ENCODE measurements at regions not wholly inside any gene's neighbourhood (a gene's known extent, or its start where the extent isn't known, plus 50 kb on each side); places are given as distances from the start of the nearest gene placed in this dataset.

DNA sequence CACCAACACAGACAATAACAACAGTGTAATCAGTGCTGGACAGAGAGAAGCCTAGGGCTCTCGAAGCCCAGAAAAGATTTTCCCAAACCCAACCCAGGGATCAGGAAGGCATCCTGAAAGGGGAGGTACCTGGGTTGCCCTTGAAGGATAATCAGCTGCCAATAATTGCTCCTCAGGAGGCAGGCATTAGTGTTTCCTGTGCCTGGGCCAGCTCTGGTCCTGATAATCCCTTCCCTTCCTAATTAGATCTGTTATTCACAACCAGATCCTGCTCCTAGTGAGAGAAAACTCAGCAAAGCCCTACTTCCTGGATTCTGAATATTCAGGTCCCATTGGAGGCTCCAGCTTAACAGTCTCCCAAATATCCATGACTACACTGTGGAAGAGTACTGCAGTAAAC, 117.4 kb downstream of the DMRTA2 start:
- in situ Hi-C loops (cut with MboI) = no loop called here
- Histone ChIP-seq H2AFZ (ENCODE audit: control insufficient read depth, low read depth, low read length) (no peak overlapping the region), H3K9me3 (replicated peaks; ENCODE audit: control insufficient read depth, insufficient read depth, low read length) (no peaks in the 10 kb centered on the region), H4K20me1 (ENCODE audit: control insufficient read depth, insufficient read depth) (no peaks in the 10 kb centered on the region), H3K4me3 (no peak overlapping the region), H3K79me2 (ENCODE audit: control insufficient read depth, insufficient read depth, low read length) (no peaks in the 10 kb centered on the region), H3K9ac (ENCODE audit: control insufficient read depth, insufficient read depth, low read length) (no peak overlapping the region), H3K4me1 (ENCODE audit: control insufficient read depth, insufficient read depth, low read length) (no peaks in the 10 kb centered on the region), H3K27ac (ENCODE audit: control insufficient read depth, insufficient read depth) (no peak overlapping the region), H3K4me2 (ENCODE audit: control insufficient read depth, insufficient read depth) (no peak overlapping the region), H3K36me3 (ENCODE audit: control insufficient read depth in 2 of 2, insufficient read depth in 2 of 2, low read length in 1 of 2) (no peaks in the 10 kb centered on the region), H3K27me3 (replicated peaks in 1 of 2; ENCODE audit: control insufficient read depth in 2 of 2, insufficient read depth in 2 of 2, low read length in 1 of 2) (no peaks in the 10 kb centered on the region)
- SMC1A ChIA-PET (ENCODE audit: uncharacterized antibody, unreplicated experiment) = no interaction called here
- FAIRE-seq = no peak
- CTCF ChIA-PET = no interaction called here
- 0% methylated on average over 1 of the region's 1 CpG for WGBS (ENCODE audit: insufficient coverage, insufficient replicate concordance, low lambda C conversion rate, missing lambda C conversion rate)
- BruUV-seq (replicated peaks) = no TSS peak
- POLR2A ChIA-PET = no interaction called here
- intact Hi-C loops (cut with micrococcal nuclease; ENCODE audit: unreplicated experiment) = no loop called here
- no peak for DNase-seq (ENCODE audit: low read depth, low spot score)
- RAD21 ChIA-PET (ENCODE audit: unreplicated experiment) = no interaction called here
- ATAC-seq = no peak
- TF ChIP-seq NRF1 (conservative IDR thresholded peaks at IDR 0.05; ENCODE audit: low read depth, low read length) (no peak), CBFB (IDR thresholded peaks at IDR 0.05; ENCODE audit: low read depth) (no peak), HDAC6 (IDR thresholded peaks at IDR 0.05; ENCODE audit: unreplicated experiment) (no peak), ZNF24 (IDR thresholded peaks at IDR 0.05) (no peak), SREBF2 (IDR thresholded peaks at IDR 0.05; ENCODE audit: low read length) (no peak), TARDBP (IDR thresholded peaks at IDR 0.05; ENCODE audit: borderline replicate concordance) (no peak), ZNF217 (IDR thresholded peaks at IDR 0.05) (no peak), RUNX3 (IDR thresholded peaks at IDR 0.05; ENCODE audit: low read length) (no peak), ZBED1 (IDR thresholded peaks at IDR 0.05; ENCODE audit: borderline replicate concordance) (no peak), ZZZ3 (IDR thresholded peaks at IDR 0.05; ENCODE audit: control insufficient read depth, insufficient read length, low read depth) (no peak), ZSCAN29 (IDR thresholded peaks at IDR 0.05) (no peak), GATAD2B (conservative IDR thresholded peaks at IDR 0.05; ENCODE audit: low read depth) (no peak)
- TF ChIP-seq, protein P1, sequence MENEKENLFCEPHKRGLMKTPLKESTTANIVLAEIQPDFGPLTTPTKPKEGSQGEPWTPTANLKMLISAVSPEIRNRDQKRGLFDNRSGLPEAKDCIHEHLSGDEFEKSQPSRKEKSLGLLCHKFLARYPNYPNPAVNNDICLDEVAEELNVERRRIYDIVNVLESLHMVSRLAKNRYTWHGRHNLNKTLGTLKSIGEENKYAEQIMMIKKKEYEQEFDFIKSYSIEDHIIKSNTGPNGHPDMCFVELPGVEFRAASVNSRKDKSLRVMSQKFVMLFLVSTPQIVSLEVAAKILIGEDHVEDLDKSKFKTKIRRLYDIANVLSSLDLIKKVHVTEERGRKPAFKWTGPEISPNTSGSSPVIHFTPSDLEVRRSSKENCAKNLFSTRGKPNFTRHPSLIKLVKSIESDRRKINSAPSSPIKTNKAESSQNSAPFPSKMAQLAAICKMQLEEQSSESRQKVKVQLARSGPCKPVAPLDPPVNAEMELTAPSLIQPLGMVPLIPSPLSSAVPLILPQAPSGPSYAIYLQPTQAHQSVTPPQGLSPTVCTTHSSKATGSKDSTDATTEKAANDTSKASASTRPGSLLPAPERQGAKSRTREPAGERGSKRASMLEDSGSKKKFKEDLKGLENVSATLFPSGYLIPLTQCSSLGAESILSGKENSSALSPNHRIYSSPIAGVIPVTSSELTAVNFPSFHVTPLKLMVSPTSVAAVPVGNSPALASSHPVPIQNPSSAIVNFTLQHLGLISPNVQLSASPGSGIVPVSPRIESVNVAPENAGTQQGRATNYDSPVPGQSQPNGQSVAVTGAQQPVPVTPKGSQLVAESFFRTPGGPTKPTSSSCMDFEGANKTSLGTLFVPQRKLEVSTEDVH (IDR thresholded peaks at IDR 0.05; ENCODE audit: low read depth, partially characterized antibody) = no peak
- TF ChIP-seq, protein P2, sequence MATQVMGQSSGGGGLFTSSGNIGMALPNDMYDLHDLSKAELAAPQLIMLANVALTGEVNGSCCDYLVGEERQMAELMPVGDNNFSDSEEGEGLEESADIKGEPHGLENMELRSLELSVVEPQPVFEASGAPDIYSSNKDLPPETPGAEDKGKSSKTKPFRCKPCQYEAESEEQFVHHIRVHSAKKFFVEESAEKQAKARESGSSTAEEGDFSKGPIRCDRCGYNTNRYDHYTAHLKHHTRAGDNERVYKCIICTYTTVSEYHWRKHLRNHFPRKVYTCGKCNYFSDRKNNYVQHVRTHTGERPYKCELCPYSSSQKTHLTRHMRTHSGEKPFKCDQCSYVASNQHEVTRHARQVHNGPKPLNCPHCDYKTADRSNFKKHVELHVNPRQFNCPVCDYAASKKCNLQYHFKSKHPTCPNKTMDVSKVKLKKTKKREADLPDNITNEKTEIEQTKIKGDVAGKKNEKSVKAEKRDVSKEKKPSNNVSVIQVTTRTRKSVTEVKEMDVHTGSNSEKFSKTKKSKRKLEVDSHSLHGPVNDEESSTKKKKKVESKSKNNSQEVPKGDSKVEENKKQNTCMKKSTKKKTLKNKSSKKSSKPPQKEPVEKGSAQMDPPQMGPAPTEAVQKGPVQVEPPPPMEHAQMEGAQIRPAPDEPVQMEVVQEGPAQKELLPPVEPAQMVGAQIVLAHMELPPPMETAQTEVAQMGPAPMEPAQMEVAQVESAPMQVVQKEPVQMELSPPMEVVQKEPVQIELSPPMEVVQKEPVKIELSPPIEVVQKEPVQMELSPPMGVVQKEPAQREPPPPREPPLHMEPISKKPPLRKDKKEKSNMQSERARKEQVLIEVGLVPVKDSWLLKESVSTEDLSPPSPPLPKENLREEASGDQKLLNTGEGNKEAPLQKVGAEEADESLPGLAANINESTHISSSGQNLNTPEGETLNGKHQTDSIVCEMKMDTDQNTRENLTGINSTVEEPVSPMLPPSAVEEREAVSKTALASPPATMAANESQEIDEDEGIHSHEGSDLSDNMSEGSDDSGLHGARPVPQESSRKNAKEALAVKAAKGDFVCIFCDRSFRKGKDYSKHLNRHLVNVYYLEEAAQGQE (IDR thresholded peaks at IDR 0.05; ENCODE audit: low read depth, low read length) = no peak

Measured in GM12878 (cell line).